Breast epithelium (tissue), 4 donors: ENCODE measurements at regions not wholly inside any gene's neighbourhood (a gene's known extent, or its start where the extent isn't known, plus 50 kb on each side); places are given as distances from the start of the nearest gene placed in this dataset.

Experiments used
- DNase-seq, 2 donors: peaks; one replicate each; pipeline ENCODE4 v3.0.0-alpha.2; 2019; ENCODE audit warnings: low spot score in 2 of 2
- H3K27ac ChIP-seq, 2 donors: fragments of 200-600 bp; sonication (generic) in 1 of 2; one replicate each; pipeline ENCODE4 v1.5.1; 2016 to 2019; ENCODE audit warnings: mild to moderate bottlenecking in 1 of 2
- H3K27me3 ChIP-seq, 2 donors: fragments of 200-600 bp; sonication (generic) in 1 of 2; one replicate each; pipeline versions ENCODE4 v1.5.1 to v1.6.0; 2017 to 2019; ENCODE audit warnings: control low read depth in 1 of 2, mild to moderate bottlenecking in 1 of 2
- H3K36me3 ChIP-seq: fragments of 200-600 bp; one replicate; pipeline ENCODE4 v1.5.1; 2019
- H3K4me1 ChIP-seq, 2 donors: fragments of 200-600 bp; sonication (generic); one replicate each; pipeline ENCODE4 v1.5.1; 2016 to 2019; ENCODE audit warnings: control low read depth in 1 of 2
- H3K4me3 ChIP-seq, 3 donors: fragments of 200-600 bp; sonication (generic); 1 replicate in 2 of 3; 2 replicates in 1 of 3; pipeline ENCODE4 v1.5.1; 2016 to 2019; ENCODE audit warnings: mild to moderate bottlenecking in 3 of 3, moderate library complexity in 2 of 3
- H3K9me3 ChIP-seq, 2 donors: fragments of 200-600 bp; sonication (generic) in 1 of 2; one replicate each; pipeline ENCODE4 v1.5.1; 2016 to 2019; ENCODE audit warnings: control low read depth in 1 of 2
- CTCF ChIP-seq, 3 donors: fragments of 450-650 bp; IDR thresholded peaks; one replicate each; pipeline ENCODE4 v1.5.1; 2016 to 2017; ENCODE audit warnings: antibody characterized with exemption in 3 of 3, mild to moderate bottlenecking in 3 of 3, moderate library complexity in 3 of 3
- POLR2A ChIP-seq: fragments of 450-650 bp; IDR thresholded peaks from one replicate; pipeline ENCODE4 v1.6.1; 2016; ENCODE audit warnings: antibody characterized with exemption, mild to moderate bottlenecking, moderate library complexity
- POLR2AphosphoS5 ChIP-seq, 3 donors: sonication (generic); formaldehyde crosslinking; IDR thresholded peaks; one replicate each; pipeline ENCODE4 v1.6.1; 2017; ENCODE audit warnings: antibody characterized with exemption in 3 of 3
- intact Hi-C: fragments of 100-400 bp; cut with DNase I; formaldehyde crosslinking; loops from one replicate; pipeline ENCODE4 v1.15.1; 2023; ENCODE audit warnings: low total_unique reads

- intact Hi-C loops = no loop called here
- no peak overlapping the region for H3K27ac ChIP-seq
- no peak for DNase-seq
- H3K27me3 ChIP-seq = no peaks in the 10 kb centered on the region
- H3K4me3 ChIP-seq = no peak overlapping the region
- no peaks in the 10 kb centered on the region for H3K36me3 ChIP-seq
- H3K9me3 ChIP-seq = no peaks in the 10 kb centered on the region
- TF ChIP-seq POLR2AphosphoS5 (IDR thresholded peaks at IDR 0.05) (no peak), POLR2A (no peak), CTCF (IDR thresholded peaks at IDR 0.05) (no peak)
- H3K4me1 ChIP-seq = no peaks in the 10 kb centered on the region
These were observed 96.6 kb upstream of the E2F7 start for GRCh38 chr12:77161944-77162343.

- DNase-seq = no peak
- Histone ChIP-seq H3K27me3 (no peaks in the 10 kb centered on the region), H3K4me1 (no peaks in the 10 kb centered on the region), H3K9me3 (no peaks in the 10 kb centered on the region), H3K4me3 (no peak overlapping the region), H3K27ac (no peak overlapping the region), H3K36me3 (no peaks in the 10 kb centered on the region)
- intact Hi-C loops = no loop called here
- TF ChIP-seq POLR2AphosphoS5 (IDR thresholded peaks at IDR 0.05) (no peak), POLR2A (no peak), CTCF (IDR thresholded peaks at IDR 0.05) (no peak)
These were observed 95.6 kb upstream of the E2F7 start for GRCh38 chr12:77160931-77161330.

GRCh38 chr12:77153706-77154105 lies 88.3 kb upstream of the E2F7 start:
- intact Hi-C loops = no loop called here
- no peak for TF ChIP-seq CTCF (IDR thresholded peaks at IDR 0.05)
- TF ChIP-seq POLR2A = no peak
- TF ChIP-seq POLR2AphosphoS5 (IDR thresholded peaks at IDR 0.05) = no peak

GRCh38 chr12:77152623-77153193 lies 87.3 kb upstream of the E2F7 start:
- intact Hi-C loops = no loop called here

More at GRCh38 chr12:77153706-77154105, 88.3 kb upstream of the E2F7 start:
- Histone ChIP-seq H3K36me3 (no peaks in the 10 kb centered on the region), H3K4me3 (no peak overlapping the region), H3K27ac (no peak overlapping the region), H3K9me3 (no peaks in the 10 kb centered on the region), H3K27me3 (no peaks in the 10 kb centered on the region), H3K4me1 (no peaks in the 10 kb centered on the region)
- no peak for DNase-seq

GRCh38 chr12:77151030-77151429 lies 85.7 kb upstream of the E2F7 start:
- Histone ChIP-seq H3K9me3 (no peaks in the 10 kb centered on the region), H3K4me1 (no peaks in the 10 kb centered on the region), H3K4me3 (no peak overlapping the region), H3K27me3 (no peaks in the 10 kb centered on the region), H3K27ac (no peak overlapping the region), H3K36me3 (no peaks in the 10 kb centered on the region)
- TF ChIP-seq POLR2AphosphoS5 (IDR thresholded peaks at IDR 0.05) (no peak), POLR2A (no peak), CTCF (IDR thresholded peaks at IDR 0.05) (no peak)
- intact Hi-C loops = no loop called here
- DNase-seq = no peak

More at GRCh38 chr12:77152623-77153193, 87.3 kb upstream of the E2F7 start:
- TF ChIP-seq POLR2A (no peak), CTCF (IDR thresholded peaks at IDR 0.05) (peak in 2 of 3 donors; percentile 42 to 44)
- no peaks in the 10 kb centered on the region for H3K36me3 ChIP-seq
- H3K27ac ChIP-seq = no peak overlapping the region
- H3K4me1 ChIP-seq = no peaks in the 10 kb centered on the region
- no peaks in the 10 kb centered on the region for H3K9me3 ChIP-seq
- no peaks in the 10 kb centered on the region for H3K27me3 ChIP-seq
- no peak for DNase-seq
- H3K4me3 ChIP-seq = no peak overlapping the region
